ENCODE measurements at regions not wholly inside any gene's neighbourhood (a gene's known extent, or its start where the extent isn't known, plus 50 kb on each side); places are given as distances from the start of the nearest gene placed in this dataset.

GRCh38 chr2:145144131-145144728, 624.3 kb upstream of the ZEB2 start:
- POLR2A ChIA-PET (ENCODE audit: low non-redundant PET), result interaction anchor here (0.6 kb wide), 1 partner anchor 10 kb away, joined by 4 read pairs; no protein-coding TSS in a partner anchor
- Histone ChIP-seq H3K4me1 (ENCODE audit: insufficient read depth, low read length, poor library complexity, severe bottlenecking) (no peaks in the 10 kb centered on the region), H3K36me3 (ENCODE audit: insufficient read depth, low read length, poor library complexity, severe bottlenecking) (no peaks in the 10 kb centered on the region), H3K27me3 (replicated peaks; ENCODE audit: insufficient read depth, low read depth, low read length, poor library complexity) (no peaks in the 10 kb centered on the region), H3K4me3 (ENCODE audit: low read depth, low read length, poor library complexity, severe bottlenecking) (no peak overlapping the region), H3K27ac (ENCODE audit: low read depth, low read length, poor library complexity, severe bottlenecking) (no peak overlapping the region), H3K9me3 (ENCODE audit: low read depth, low read length, poor library complexity, severe bottlenecking) (peaks cover 5% of the 10 kb centered on the region)
- intact Hi-C loops (cut with micrococcal nuclease; ENCODE audit: unreplicated experiment), result no loop called here
- no peak for DNase-seq (ENCODE audit: low spot score)
- TF ChIP-seq EZH2 (IDR thresholded peaks at IDR 0.05; ENCODE audit: borderline replicate concordance, low read depth, low read length, poor library complexity, severe bottlenecking) (no peak), CTCF (conservative IDR thresholded peaks at IDR 0.05; ENCODE audit: low read depth, low read length) (no peak)
- BruUV-seq (replicated peaks), result no TSS peak
- CTCF ChIA-PET, result no interaction called here

GRCh38 chr2:145141981-145142380, 622.1 kb upstream of the ZEB2 start:
- Histone ChIP-seq H3K4me3 (ENCODE audit: low read depth, low read length, poor library complexity, severe bottlenecking) (no peak overlapping the region), H3K36me3 (ENCODE audit: insufficient read depth, low read length, poor library complexity, severe bottlenecking) (no peaks in the 10 kb centered on the region), H3K27me3 (replicated peaks; ENCODE audit: insufficient read depth, low read depth, low read length, poor library complexity) (no peaks in the 10 kb centered on the region), H3K4me1 (ENCODE audit: insufficient read depth, low read length, poor library complexity, severe bottlenecking) (no peaks in the 10 kb centered on the region), H3K27ac (ENCODE audit: low read depth, low read length, poor library complexity, severe bottlenecking) (no peak overlapping the region), H3K9me3 (ENCODE audit: low read depth, low read length, poor library complexity, severe bottlenecking) (no peaks in the 10 kb centered on the region)
- DNase-seq (ENCODE audit: low spot score), result no peak
- intact Hi-C loops (cut with micrococcal nuclease; ENCODE audit: unreplicated experiment), result no loop called here
- TF ChIP-seq EZH2 (IDR thresholded peaks at IDR 0.05; ENCODE audit: borderline replicate concordance, low read depth, low read length, poor library complexity, severe bottlenecking), result no peak
- TF ChIP-seq CTCF (conservative IDR thresholded peaks at IDR 0.05; ENCODE audit: low read depth, low read length), result no peak
- BruUV-seq (replicated peaks), result no TSS peak
- ChIA-PET POLR2A (ENCODE audit: low non-redundant PET) (no interaction called here), CTCF (no interaction called here)

GRCh38 chr2:145140658-145141057, 620.7 kb upstream of the ZEB2 start:
- TF ChIP-seq EZH2 (IDR thresholded peaks at IDR 0.05; ENCODE audit: borderline replicate concordance, low read depth, low read length, poor library complexity, severe bottlenecking) (no peak), CTCF (conservative IDR thresholded peaks at IDR 0.05; ENCODE audit: low read depth, low read length) (no peak)
- Histone ChIP-seq H3K36me3 (ENCODE audit: insufficient read depth, low read length, poor library complexity, severe bottlenecking) (no peaks in the 10 kb centered on the region), H3K4me1 (ENCODE audit: insufficient read depth, low read length, poor library complexity, severe bottlenecking) (no peaks in the 10 kb centered on the region), H3K27ac (ENCODE audit: low read depth, low read length, poor library complexity, severe bottlenecking) (no peak overlapping the region), H3K9me3 (ENCODE audit: low read depth, low read length, poor library complexity, severe bottlenecking) (no peaks in the 10 kb centered on the region), H3K4me3 (ENCODE audit: low read depth, low read length, poor library complexity, severe bottlenecking) (no peak overlapping the region), H3K27me3 (replicated peaks; ENCODE audit: insufficient read depth, low read depth, low read length, poor library complexity) (no peaks in the 10 kb centered on the region)
- BruUV-seq (replicated peaks), result no TSS peak
- POLR2A ChIA-PET (ENCODE audit: low non-redundant PET), result no interaction called here
- CTCF ChIA-PET, result no interaction called here
- intact Hi-C loops (cut with micrococcal nuclease; ENCODE audit: unreplicated experiment), result no loop called here
- DNase-seq (ENCODE audit: low spot score), result no peak
